ENCODE measurements at regions not wholly inside any gene's neighbourhood (a gene's known extent, or its start where the extent isn't known, plus 50 kb on each side); places are given as distances from the start of the nearest gene placed in this dataset.

GRCh38 chr5:101458587-101458986 lies 555.5 kb upstream of the ST8SIA4 start:
- TF ChIP-seq CTCF (IDR thresholded peaks at IDR 0.05; ENCODE audit: low read depth, low read length, missing input control) (no peak), ZBTB33 (IDR thresholded peaks at IDR 0.05) (no peak), YY1 (IDR thresholded peaks at IDR 0.05) (no peak), RAD21 (IDR thresholded peaks at IDR 0.05) (no peak), SP1 (IDR thresholded peaks at IDR 0.05) (no peak), FOXA2 (IDR thresholded peaks at IDR 0.05) (no peak), REST (IDR thresholded peaks at IDR 0.05) (no peak), JUND (IDR thresholded peaks at IDR 0.05) (no peak)

All from liver (tissue), 3 donors.